Transverse colon (tissue), 4 donors: ENCODE measurements at regions not wholly inside any gene's neighbourhood (a gene's known extent, or its start where the extent isn't known, plus 50 kb on each side); places are given as distances from the start of the nearest gene placed in this dataset.

ENCODE experiments used
- DNase-seq: peaks from one replicate; pipeline ENCODE4 v3.0.0-alpha.2; 2019
- H3K27ac ChIP-seq, 4 donors: fragments of 200-600 bp; sonication (generic); 2 replicates each; pipeline ENCODE4 v1.5.1; 2016 to 2018; ENCODE audit warnings: inconsistent platforms in 4 of 4
- H3K27me3 ChIP-seq: fragments of 200-600 bp; sonication (generic); 2 replicates; pipeline ENCODE4 v1.5.1; 2017; ENCODE audit warnings: inconsistent platforms
- H3K36me3 ChIP-seq, 4 donors: fragments of 200-600 bp; sonication (generic); 2 replicates each; pipeline ENCODE4 v1.5.1; 2017 to 2019; ENCODE audit warnings: inconsistent platforms in 4 of 4
- H3K4me1 ChIP-seq, 4 donors: fragments of 200-600 bp; sonication (generic); 2 replicates each; pipeline ENCODE4 v1.5.1; 2017 to 2020; ENCODE audit warnings: inconsistent platforms in 4 of 4
- H3K4me3 ChIP-seq, 4 donors: fragments of 200-600 bp; sonication (generic); 1 replicate in 1 of 4; 2 replicates in 3 of 4; pipeline versions ENCODE4 v1.5.1 to v1.6.1; 2017 to 2019; ENCODE audit warnings: inconsistent platforms in 4 of 4
- H3K9me3 ChIP-seq, 2 donors: fragments of 200-600 bp; sonication (generic); 2 replicates each; pipeline ENCODE4 v1.5.1; 2017 to 2019; ENCODE audit warnings: inconsistent platforms in 2 of 2
- EP300 ChIP-seq: sonication (generic); formaldehyde crosslinking; IDR thresholded peaks from one replicate; pipeline ENCODE4 v1.6.1; 2017; ENCODE audit warnings: antibody characterized with exemption, low read depth
- POLR2A ChIP-seq: fragments of 450-650 bp; IDR thresholded peaks from one replicate; pipeline ENCODE4 v1.6.1; 2016; ENCODE audit warnings: antibody characterized with exemption, mild to moderate bottlenecking, moderate library complexity
- POLR2AphosphoS5 ChIP-seq, 3 donors: sonication (generic); formaldehyde crosslinking; IDR thresholded peaks; one replicate each; pipeline ENCODE4 v1.6.1; 2016; ENCODE audit warnings: antibody characterized with exemption in 3 of 3
- WGBS, 2 donors: methylation state at CpG; one replicate each; pipeline ENCODE4 v1.1.5; 2018; ENCODE audit warnings: low coverage in 1 of 2; 5-methylcytosine and 5-hydroxymethylcytosine counted together
- in situ Hi-C, 4 donors: fragments of 200-750 bp; cut with MboI; loops; one replicate each; pipeline versions ENCODE4 v1.15.0 to v1.15.1; 2017; ENCODE audit warnings: low sequenced_read_pairs in 3 of 4, low pct_ligation_motif_present in 1 of 4, low pct_unique_long_range_greater_than_20kb in 1 of 4
- intact Hi-C: fragments of 100-400 bp; cut with DNase I; formaldehyde crosslinking; loops from one replicate; pipeline ENCODE4 v1.15.1; 2023; ENCODE audit warnings: low total_unique reads
- TF ChIP-seq, protein P1 (sequence below), 5 experiments: fragments of 200-600 bp in 3 of 5; fragments of 450-650 bp in 2 of 5; sonication (generic) in 3 of 5; IDR thresholded peaks; 1 replicate in 2 of 5; 2 replicates in 3 of 5; pipeline ENCODE4 v1.5.1; 2016 to 2017; ENCODE audit warnings: antibody characterized with exemption in 5 of 5, inconsistent platforms in 3 of 5, mild to moderate bottlenecking in 2 of 5, moderate library complexity in 1 of 5

DNA sequence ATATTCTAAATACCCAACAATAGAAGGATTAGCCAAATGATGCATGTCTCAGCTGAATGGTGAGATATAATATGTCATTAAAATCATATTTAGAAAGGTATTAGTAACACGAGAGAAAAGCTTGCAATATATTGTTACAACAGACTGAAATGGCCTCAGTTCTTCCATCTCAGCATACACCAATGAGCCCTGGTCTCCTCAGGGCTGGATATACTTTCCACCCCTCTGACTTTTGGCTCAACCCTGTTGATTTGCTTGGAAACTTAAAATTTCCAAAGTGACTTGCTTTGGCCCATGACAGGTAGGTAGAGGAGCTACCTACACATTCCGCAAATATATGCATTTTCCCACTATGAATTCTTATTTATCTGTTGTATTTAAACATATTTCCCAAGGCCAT is 908.1 kb upstream of the TMEM132C start:
- H3K27me3 ChIP-seq, result no peaks in the 10 kb centered on the region
- H3K4me3 ChIP-seq, result no peak overlapping the region
- DNase-seq, result no peak
- TF ChIP-seq, protein P1, sequence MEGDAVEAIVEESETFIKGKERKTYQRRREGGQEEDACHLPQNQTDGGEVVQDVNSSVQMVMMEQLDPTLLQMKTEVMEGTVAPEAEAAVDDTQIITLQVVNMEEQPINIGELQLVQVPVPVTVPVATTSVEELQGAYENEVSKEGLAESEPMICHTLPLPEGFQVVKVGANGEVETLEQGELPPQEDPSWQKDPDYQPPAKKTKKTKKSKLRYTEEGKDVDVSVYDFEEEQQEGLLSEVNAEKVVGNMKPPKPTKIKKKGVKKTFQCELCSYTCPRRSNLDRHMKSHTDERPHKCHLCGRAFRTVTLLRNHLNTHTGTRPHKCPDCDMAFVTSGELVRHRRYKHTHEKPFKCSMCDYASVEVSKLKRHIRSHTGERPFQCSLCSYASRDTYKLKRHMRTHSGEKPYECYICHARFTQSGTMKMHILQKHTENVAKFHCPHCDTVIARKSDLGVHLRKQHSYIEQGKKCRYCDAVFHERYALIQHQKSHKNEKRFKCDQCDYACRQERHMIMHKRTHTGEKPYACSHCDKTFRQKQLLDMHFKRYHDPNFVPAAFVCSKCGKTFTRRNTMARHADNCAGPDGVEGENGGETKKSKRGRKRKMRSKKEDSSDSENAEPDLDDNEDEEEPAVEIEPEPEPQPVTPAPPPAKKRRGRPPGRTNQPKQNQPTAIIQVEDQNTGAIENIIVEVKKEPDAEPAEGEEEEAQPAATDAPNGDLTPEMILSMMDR (IDR thresholded peaks at IDR 0.05), result no peak
- no peak for TF ChIP-seq EP300
- TF ChIP-seq POLR2A, result no peak
- no peak for TF ChIP-seq POLR2AphosphoS5 (IDR thresholded peaks at IDR 0.05)
- in situ Hi-C loops, result no loop called here
- 70 to 96% methylated on average over 2 of the region's 2 CpGs for WGBS, 2 donors
- no peak overlapping the region for H3K27ac ChIP-seq
- H3K9me3 ChIP-seq, result no peaks in the 10 kb centered on the region
- no peaks in the 10 kb centered on the region for H3K36me3 ChIP-seq
- intact Hi-C loops, result no loop called here
- no peaks in the 10 kb centered on the region for H3K4me1 ChIP-seq

DNA sequence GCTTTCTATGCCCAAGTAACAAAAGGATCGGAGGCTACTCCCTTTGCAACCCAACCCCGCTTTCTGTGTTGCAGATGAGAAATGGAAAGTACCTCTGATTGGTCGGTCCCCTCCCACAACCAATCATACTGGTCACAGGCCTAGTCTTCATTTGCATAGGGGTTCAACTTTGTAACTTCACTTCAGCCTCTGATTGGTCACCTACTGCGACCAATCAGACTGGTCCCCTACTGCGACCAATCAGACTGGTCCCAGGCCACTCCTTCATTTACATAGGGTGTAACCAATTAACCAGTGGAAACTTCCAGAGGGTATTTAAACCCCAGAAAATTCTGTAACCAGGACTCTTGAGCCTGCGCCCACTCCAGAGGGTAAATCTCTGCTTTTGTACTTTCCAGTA is 906.4 kb upstream of the TMEM132C start:
- intact Hi-C loops, result no loop called here
- 80 to 86% methylated on average over 1 to 6 of the region's 6 CpGs for WGBS, 2 donors

DNA sequence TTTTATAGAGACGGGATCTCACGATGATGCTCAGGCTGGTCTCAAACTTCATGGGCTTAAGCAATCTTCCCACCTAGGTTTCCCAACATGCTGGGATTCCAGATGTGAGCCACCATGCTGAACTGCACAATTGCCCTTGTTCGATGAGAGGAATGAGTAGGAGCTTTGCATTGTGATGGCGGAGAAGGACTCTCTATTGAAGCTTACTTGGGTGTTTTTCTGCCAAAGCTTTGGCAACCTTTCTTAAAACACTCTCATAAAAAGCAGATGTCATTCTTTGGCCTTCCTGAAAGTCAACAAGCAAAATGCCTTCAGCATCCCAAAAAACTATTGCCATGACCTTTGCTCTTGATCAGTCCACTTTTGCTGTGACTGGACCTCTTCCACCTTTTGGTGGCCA is 904.8 kb upstream of the TMEM132C start:
- TF ChIP-seq EP300 (no peak), POLR2A (no peak), POLR2AphosphoS5 (IDR thresholded peaks at IDR 0.05) (no peak)
- TF ChIP-seq, protein P1 (IDR thresholded peaks at IDR 0.05), result no peak
- in situ Hi-C loops (no loop called here), intact Hi-C loops (no loop called here)
- no peaks in the 10 kb centered on the region for H3K27me3 ChIP-seq
- DNase-seq, result no peak
- H3K27ac ChIP-seq, result no peak overlapping the region
- H3K36me3 ChIP-seq, result no peaks in the 10 kb centered on the region
- H3K9me3 ChIP-seq, result peaks cover 0 to 3% of the 10 kb centered on the region in 2 donors
- no peak overlapping the region for H3K4me3 ChIP-seq
- no peaks in the 10 kb centered on the region for H3K4me1 ChIP-seq
- 86 to 100% methylated on average over 2 to 4 of the region's 4 CpGs for WGBS, 2 donors

More for the DNA sequence above, 906.4 kb upstream of the TMEM132C start:
- TF ChIP-seq POLR2A (no peak), EP300 (no peak)
- TF ChIP-seq, protein P1 (IDR thresholded peaks at IDR 0.05), result no peak
- H3K36me3 ChIP-seq, result no peaks in the 10 kb centered on the region
- DNase-seq, result no peak
- no peak overlapping the region for H3K27ac ChIP-seq
- H3K27me3 ChIP-seq, result no peaks in the 10 kb centered on the region
- in situ Hi-C loops, result no loop called here
- H3K9me3 ChIP-seq, result peaks cover 0 to 3% of the 10 kb centered on the region in 2 donors
- no peaks in the 10 kb centered on the region for H3K4me1 ChIP-seq
- no peak overlapping the region for H3K4me3 ChIP-seq

DNA sequence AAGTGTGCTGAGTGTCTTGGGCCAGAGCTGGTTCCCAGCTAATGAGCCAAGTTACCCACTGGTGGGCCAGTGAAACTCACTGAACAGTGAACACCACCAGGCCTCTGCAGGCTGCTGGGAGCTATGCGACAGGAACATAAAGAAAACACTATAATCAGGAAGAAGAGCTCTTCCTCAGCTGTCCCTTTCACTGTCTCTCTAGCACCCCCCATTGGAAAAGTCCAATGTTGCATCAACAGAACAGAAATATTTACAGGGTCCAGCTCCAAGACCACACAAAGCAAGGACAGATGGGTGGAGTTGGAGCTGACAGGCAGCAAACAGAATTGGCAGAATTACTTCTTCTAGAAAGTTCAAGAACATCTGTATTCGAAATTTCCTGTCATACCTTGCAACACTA is 903.6 kb upstream of the TMEM132C start:
- DNase-seq, result no peak
- Histone ChIP-seq H3K27me3 (no peaks in the 10 kb centered on the region), H3K9me3 (peaks cover 0 to 3% of the 10 kb centered on the region in 2 donors), H3K4me1 (no peaks in the 10 kb centered on the region), H3K27ac (no peak overlapping the region), H3K36me3 (no peaks in the 10 kb centered on the region), H3K4me3 (no peak overlapping the region)
- in situ Hi-C loops, result no loop called here
- 45 to 64% methylated on average over 1 to 2 of the region's 2 CpGs for WGBS, 2 donors
- TF ChIP-seq POLR2A (no peak), POLR2AphosphoS5 (IDR thresholded peaks at IDR 0.05) (no peak), EP300 (no peak)
- TF ChIP-seq, protein P1 (IDR thresholded peaks at IDR 0.05), result no peak
- intact Hi-C loops, result no loop called here
